GM12865 (cell line): ENCODE measurements at regions not wholly inside any gene's neighbourhood (a gene's known extent, or its start where the extent isn't known, plus 50 kb on each side); places are given as distances from the start of the nearest gene placed in this dataset.
A peak's percentile ranks its signal among the peaks of the same experiment; 100 is the strongest.

Experiments
- DNase-seq: peaks from one replicate; pipeline ENCODE4 v3.0.0; 2010; ENCODE audit warnings: low read depth
- H3K4me3 ChIP-seq: 2 replicates; pipeline ENCODE4 v1.5.1; 2011; ENCODE audit warnings: mild to moderate bottlenecking, low read depth, low read length, control low read depth
- TF ChIP-seq, protein P1 (sequence below): IDR thresholded peaks from 2 replicates; pipeline ENCODE4 v1.5.1; 2011; ENCODE audit warnings: low read length, control low read depth, low read depth, inconsistent platforms; ENCODE audit not compliant: insufficient read depth; ENCODE audit errors: missing control alignments

- no peak overlapping the region for H3K4me3 ChIP-seq
- no peak for DNase-seq
- TF ChIP-seq, protein P1, sequence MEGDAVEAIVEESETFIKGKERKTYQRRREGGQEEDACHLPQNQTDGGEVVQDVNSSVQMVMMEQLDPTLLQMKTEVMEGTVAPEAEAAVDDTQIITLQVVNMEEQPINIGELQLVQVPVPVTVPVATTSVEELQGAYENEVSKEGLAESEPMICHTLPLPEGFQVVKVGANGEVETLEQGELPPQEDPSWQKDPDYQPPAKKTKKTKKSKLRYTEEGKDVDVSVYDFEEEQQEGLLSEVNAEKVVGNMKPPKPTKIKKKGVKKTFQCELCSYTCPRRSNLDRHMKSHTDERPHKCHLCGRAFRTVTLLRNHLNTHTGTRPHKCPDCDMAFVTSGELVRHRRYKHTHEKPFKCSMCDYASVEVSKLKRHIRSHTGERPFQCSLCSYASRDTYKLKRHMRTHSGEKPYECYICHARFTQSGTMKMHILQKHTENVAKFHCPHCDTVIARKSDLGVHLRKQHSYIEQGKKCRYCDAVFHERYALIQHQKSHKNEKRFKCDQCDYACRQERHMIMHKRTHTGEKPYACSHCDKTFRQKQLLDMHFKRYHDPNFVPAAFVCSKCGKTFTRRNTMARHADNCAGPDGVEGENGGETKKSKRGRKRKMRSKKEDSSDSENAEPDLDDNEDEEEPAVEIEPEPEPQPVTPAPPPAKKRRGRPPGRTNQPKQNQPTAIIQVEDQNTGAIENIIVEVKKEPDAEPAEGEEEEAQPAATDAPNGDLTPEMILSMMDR: no peak
Measured at GRCh38 chr2:48249025-48249424, 65.5 kb upstream of the FOXN2 start.

DNA sequence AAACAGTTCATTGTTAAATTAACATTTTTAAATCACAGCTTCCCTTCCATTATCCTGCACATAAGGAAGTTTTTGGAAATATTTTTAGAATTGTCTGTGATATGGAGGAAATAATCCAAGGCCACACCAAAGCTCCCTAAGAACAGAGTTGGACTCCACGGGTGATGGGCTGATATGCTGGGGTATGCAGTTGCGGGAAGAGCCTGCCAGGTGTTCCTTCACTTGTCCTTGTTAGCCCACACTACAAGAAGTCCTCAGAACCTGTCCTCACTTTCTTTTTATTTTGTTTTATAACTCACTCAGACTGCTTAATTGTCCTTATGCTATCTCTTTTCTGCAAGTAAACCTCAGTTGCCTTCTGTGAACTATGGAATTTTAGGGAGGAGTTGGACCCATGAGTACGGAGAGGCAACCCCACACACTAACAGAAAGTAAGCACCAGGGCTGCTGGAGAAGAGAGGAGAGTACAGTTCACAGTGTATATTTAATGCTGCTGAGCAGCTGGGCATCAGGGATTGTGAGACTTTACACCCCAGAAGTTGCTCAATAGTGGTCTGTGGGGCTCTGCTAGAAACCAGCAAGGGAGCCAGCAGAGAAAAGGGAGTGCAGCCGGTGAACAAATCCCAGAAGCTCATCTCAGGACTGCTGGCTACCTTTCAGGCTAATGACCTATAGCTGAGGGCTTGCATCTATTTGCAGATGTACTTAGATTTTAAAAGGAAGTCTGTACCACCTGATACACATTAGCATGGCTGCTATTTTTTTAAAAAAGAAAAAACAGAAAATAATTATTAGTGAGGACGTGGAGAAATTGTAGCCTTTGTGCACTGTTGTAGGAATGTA lies 64.6 kb upstream of the FOXN2 start:
- DNase-seq: no peak
- TF ChIP-seq, protein P1: no peak
- no peak overlapping the region for H3K4me3 ChIP-seq

DNA sequence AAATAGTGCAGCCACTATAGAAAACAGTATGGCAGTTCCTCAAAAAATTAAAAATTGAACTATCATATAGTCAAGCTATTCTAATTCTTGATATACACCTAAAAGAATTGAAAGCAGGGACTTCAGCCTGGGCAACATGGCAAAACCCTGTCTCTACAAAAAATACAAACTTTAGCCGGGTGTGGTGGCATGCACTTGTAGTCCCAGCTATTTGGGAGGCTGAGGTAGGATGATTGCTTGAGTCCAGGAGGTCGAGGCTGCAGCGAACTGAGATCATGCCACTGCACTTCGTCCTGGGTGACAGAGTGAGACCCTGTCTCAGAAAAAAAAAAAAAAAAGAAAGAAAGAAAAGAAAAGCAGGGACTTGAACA lies 64.0 kb upstream of the FOXN2 start:
- DNase-seq: no peak

GRCh38 chr2:48250943-48251342 lies 63.5 kb upstream of the FOXN2 start:
- H3K4me3 ChIP-seq: no peak overlapping the region
- TF ChIP-seq, protein P1: no peak
- peak; percentile 64 for DNase-seq

More for the DNA sequence above, 64.0 kb upstream of the FOXN2 start:
- no peak overlapping the region for H3K4me3 ChIP-seq
- TF ChIP-seq, protein P1: no peak

DNA sequence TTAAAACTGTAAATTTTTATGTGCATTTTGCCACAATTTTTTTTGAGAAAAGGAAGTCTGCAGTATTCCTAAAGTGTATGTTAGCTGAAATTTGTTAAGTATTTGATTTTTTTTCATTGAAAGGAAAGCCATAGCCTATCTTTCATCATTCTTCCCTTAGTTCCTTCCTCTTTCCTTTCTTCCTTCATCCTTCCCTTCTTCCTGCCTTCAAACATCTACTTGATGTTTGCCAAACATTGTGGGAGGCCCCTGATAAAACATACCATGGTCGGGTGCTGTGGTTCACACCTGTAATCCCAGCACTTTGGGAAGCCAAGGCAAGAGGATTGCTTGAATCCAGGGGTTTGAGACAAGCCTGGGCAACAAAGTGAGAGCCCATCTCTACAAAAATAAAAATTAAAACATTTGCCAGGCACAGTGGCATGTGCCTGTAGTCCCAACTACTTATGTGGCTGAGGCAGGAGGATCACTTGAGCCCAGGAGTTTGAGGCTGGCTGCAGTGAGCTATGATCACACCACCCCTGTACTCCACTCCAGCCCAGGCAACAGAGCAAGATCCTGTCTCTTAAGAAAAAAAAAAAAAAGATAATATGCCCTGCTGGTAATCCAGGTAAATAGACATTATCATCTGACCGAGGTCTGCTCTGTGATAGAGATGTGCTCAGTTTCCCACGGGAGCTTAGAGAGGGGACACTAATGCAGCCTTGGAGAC lies 62.9 kb upstream of the FOXN2 start:
- no peak for DNase-seq
- TF ChIP-seq, protein P1: no peak
- no peak overlapping the region for H3K4me3 ChIP-seq

GRCh38 chr2:48253301-48253700 lies 61.2 kb upstream of the FOXN2 start:
- no peak for DNase-seq
- H3K4me3 ChIP-seq: no peak overlapping the region
- TF ChIP-seq, protein P1: no peak

DNA sequence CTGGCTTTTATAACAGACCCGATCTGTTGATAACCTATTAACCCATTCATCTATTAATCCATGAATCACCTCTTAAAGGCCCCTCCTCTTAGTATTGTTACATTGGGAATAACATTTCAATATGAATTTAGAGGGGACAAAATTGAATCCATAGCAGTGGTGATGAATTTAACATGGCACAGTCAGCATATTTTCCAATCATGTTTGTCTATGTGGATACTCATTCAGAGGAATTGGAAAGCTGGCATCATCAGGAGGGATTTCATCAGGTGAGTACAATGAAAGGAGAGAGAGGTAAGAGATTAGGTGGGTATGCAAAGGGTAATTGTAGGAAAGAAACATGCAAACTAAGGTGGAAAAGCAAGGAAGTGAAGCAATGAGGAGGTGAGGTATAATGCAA lies 59.6 kb upstream of the FOXN2 start:
- TF ChIP-seq, protein P1: no peak
- no peak for DNase-seq
- no peak overlapping the region for H3K4me3 ChIP-seq
